Epithelial cell of esophagus (primary cell): ENCODE measurements at regions not wholly inside any gene's neighbourhood (a gene's known extent, or its start where the extent isn't known, plus 50 kb on each side); places are given as distances from the start of the nearest gene placed in this dataset.
"Not testable (repeated sequence)": the region's sequence is repeated elsewhere in the genome, so short reads cannot be mapped to it uniquely, and the experiment has no call there.

Experiments
- DNase-seq: peaks from one replicate; pipeline ENCODE4 v3.0.0; 2010; ENCODE audit warnings: low read depth
- H3K4me3 ChIP-seq: 2 replicates; pipeline ENCODE4 v1.5.1; 2011; ENCODE audit warnings: mild to moderate bottlenecking, low read length, control low read depth
- TF ChIP-seq, protein P1 (sequence below): IDR thresholded peaks from 2 replicates; pipeline ENCODE4 v1.5.1; 2011; ENCODE audit warnings: low read depth, mild to moderate bottlenecking, low read length, control low read depth, inconsistent platforms; ENCODE audit not compliant: insufficient read depth; ENCODE audit errors: missing control alignments

DNA sequence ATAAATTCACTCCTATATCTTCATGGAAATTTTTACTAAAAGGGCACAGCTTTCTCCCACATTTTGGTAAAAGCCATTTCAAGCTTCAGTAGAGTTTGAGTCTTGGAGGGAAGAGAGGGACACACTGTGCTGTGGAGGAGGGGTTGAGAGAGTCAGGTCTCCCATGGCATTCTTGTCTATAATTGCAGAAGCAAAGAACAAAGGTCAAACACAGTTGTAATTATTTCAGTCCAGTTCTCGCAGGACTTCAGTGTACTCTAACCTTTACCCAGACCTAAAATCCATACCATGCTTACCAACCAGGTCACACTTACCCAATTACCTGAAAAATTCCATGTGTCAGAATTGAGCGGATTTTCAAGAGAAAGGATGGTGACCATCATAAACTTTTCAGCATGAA, 298.4 kb downstream of the XPNPEP1 start:
- H3K4me3 ChIP-seq, result no peak overlapping the region
- no peak for DNase-seq
- TF ChIP-seq, protein P1, sequence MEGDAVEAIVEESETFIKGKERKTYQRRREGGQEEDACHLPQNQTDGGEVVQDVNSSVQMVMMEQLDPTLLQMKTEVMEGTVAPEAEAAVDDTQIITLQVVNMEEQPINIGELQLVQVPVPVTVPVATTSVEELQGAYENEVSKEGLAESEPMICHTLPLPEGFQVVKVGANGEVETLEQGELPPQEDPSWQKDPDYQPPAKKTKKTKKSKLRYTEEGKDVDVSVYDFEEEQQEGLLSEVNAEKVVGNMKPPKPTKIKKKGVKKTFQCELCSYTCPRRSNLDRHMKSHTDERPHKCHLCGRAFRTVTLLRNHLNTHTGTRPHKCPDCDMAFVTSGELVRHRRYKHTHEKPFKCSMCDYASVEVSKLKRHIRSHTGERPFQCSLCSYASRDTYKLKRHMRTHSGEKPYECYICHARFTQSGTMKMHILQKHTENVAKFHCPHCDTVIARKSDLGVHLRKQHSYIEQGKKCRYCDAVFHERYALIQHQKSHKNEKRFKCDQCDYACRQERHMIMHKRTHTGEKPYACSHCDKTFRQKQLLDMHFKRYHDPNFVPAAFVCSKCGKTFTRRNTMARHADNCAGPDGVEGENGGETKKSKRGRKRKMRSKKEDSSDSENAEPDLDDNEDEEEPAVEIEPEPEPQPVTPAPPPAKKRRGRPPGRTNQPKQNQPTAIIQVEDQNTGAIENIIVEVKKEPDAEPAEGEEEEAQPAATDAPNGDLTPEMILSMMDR, result no peak

- TF ChIP-seq, protein P1, result no peak
- DNase-seq, result no peak
- H3K4me3 ChIP-seq, result no peak overlapping the region
Measured at GRCh38 chr10:109622566-109622965, 300.7 kb downstream of the XPNPEP1 start.

DNA sequence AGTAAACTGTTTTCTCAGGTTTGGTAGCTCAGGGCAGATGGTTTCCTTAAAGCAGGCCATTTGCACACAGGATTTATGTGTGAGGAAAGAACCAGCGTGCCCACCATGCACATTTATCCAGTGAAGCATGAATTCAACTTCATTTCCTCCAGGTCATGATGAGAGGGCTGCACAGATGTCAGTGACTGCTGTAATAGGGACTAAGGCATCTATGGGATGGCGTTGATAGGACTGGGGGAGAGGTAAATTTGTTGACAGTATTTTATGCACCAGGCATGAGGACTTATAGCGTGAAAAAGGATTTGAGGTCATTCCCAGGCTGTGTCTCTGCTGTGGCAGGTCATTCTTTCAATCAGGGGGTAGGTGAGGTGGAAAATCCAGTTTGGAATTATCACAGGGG, 302.9 kb downstream of the XPNPEP1 start:
- no peak overlapping the region for H3K4me3 ChIP-seq
- DNase-seq, result no peak
- TF ChIP-seq, protein P1, result no peak

- DNase-seq, result no peak
- H3K4me3 ChIP-seq, result no peak overlapping the region
- TF ChIP-seq, protein P1, result no peak
Measured at GRCh38 chr10:109619914-109620313, 303.4 kb downstream of the XPNPEP1 start.

DNA sequence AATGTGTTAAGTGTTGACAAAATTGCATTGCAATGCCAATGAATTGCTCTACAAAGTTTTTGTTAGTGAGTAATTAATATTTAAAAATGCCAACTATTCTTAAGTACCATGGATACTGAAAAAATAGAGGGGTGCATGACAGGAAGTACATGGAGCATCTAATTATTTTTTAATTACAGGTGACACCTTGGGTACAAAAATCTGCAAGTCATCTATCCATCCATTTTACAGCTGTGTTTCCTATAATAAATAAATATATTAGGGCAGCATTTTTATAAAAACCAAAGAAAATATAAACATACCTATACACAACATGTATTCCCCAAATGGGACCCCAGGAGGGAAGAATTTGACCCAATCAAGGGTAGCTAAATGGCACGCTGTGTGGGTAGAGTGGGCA, 304.6 kb downstream of the XPNPEP1 start:
- TF ChIP-seq, protein P1, result no peak
- no peak overlapping the region for H3K4me3 ChIP-seq
- no peak for DNase-seq

GRCh38 chr10:109618301-109618700, 305.0 kb downstream of the XPNPEP1 start:
- TF ChIP-seq, protein P1, result no peak
- no peak overlapping the region for H3K4me3 ChIP-seq
- DNase-seq, result no peak

DNA sequence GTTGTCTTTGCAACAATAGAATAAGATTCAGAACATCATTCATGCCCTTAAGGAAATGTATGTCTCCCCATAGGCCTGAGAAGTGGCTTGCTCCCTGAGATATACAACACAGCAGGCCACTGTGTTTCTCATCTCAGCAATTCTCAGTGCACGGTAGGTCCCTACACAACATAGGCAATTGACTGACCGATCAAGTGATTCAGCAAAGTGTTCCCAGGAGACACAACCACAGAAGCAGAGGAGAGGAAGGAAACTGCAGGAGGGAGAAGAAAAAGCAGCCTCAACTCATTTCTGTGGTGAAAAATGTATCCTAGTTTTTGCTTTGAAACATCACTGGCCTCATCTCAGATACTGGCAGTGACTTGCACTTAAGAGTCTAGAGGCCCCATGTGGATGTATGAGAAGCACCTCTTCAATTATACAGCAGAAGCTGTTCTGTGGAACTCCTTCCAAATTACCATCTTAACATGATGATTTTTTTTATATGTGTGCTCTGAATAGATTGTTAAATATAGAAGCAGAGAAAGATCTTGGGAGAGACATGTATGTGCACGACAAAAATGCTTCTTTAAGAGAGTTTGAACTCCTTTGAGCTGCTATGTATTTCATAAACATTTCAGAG, 306.8 kb downstream of the XPNPEP1 start:
- H3K4me3 ChIP-seq, result no peak overlapping the region
- no peak for DNase-seq
- TF ChIP-seq, protein P1, result no peak

GRCh38 chr10:109595356-109595755, 328.0 kb downstream of the XPNPEP1 start:
- not testable (repeated sequence) for DNase-seq

More at GRCh38 chr10:109595356-109595755, 328.0 kb downstream of the XPNPEP1 start:
- not testable (repeated sequence) for H3K4me3 ChIP-seq
